Keratinocyte (primary cell): ENCODE measurements at regions not wholly inside any gene's neighbourhood (a gene's known extent, or its start where the extent isn't known, plus 50 kb on each side); places are given as distances from the start of the nearest gene placed in this dataset.

Experiments used
- DNase-seq: peaks from one replicate; pipeline ENCODE4 v3.0.0-alpha.2; 2011; ENCODE audit warnings: low read depth, missing footprints, low spot score
- FAIRE-seq: peaks from 2 replicates; lab custom pipeline; 2011; peaks lifted over from hg19 to GRCh38; lab: Jason Lieb, UNC
- H2AFZ ChIP-seq: 2 replicates; pipeline ENCODE4 v1.6.0; 2012; ENCODE audit warnings: low read length, control low read depth, inconsistent platforms; ENCODE audit not compliant: control insufficient read depth
- H3K27ac ChIP-seq: 2 replicates; pipeline ENCODE4 v1.5.1; 2011; ENCODE audit warnings: low read length; ENCODE audit not compliant: control insufficient read depth, insufficient read depth
- H3K27me3 ChIP-seq: 3 replicates; pipeline ENCODE4 v1.6.0; 2011; ENCODE audit warnings: low read length; ENCODE audit not compliant: control insufficient read depth, insufficient read depth; ENCODE audit errors: extremely low read depth
- H3K36me3 ChIP-seq, 2 experiments: 2 replicates in 1 of 2; 3 replicates in 1 of 2; pipeline ENCODE4 v1.5.1; 2011; ENCODE audit warnings: low read length in 2 of 2, mild to moderate bottlenecking in 1 of 2; ENCODE audit not compliant: control insufficient read depth in 2 of 2, insufficient read depth in 2 of 2; ENCODE audit errors: extremely low read depth in 1 of 2
- H3K4me1 ChIP-seq: 3 replicates; pipeline ENCODE4 v1.5.1; 2011; ENCODE audit warnings: low read length; ENCODE audit not compliant: control insufficient read depth, insufficient read depth; ENCODE audit errors: extremely low read depth
- H3K4me2 ChIP-seq: 3 replicates; pipeline ENCODE4 v1.6.0; 2011; ENCODE audit warnings: low read depth, low read length; ENCODE audit not compliant: control insufficient read depth, insufficient read depth; ENCODE audit errors: extremely low read depth
- H3K4me3 ChIP-seq, 3 experiments: fragments of 200-600 bp in 1 of 3; sonication (generic) in 1 of 3; 2 replicates in 2 of 3; 3 replicates in 1 of 3; pipeline ENCODE4 v1.5.1; 2011 to 2016; ENCODE audit warnings: low read length in 3 of 3, mild to moderate bottlenecking in 3 of 3, control low read depth in 2 of 3, inconsistent platforms in 1 of 3, low read depth in 1 of 3, mixed read lengths in 1 of 3, mixed run types in 1 of 3, moderate library complexity in 1 of 3; ENCODE audit not compliant: control insufficient read depth in 2 of 3, insufficient read depth in 2 of 3; ENCODE audit errors: extremely low read depth in 1 of 3
- H3K79me2 ChIP-seq: 2 replicates; pipeline ENCODE4 v1.6.0; 2012; ENCODE audit warnings: low read length; ENCODE audit not compliant: control insufficient read depth, insufficient read depth
- H3K9ac ChIP-seq: 3 replicates; pipeline ENCODE4 v1.6.0; 2011; ENCODE audit warnings: low read length; ENCODE audit not compliant: control insufficient read depth, insufficient read depth; ENCODE audit errors: extremely low read depth
- H3K9me1 ChIP-seq: 3 replicates; pipeline ENCODE4 v1.6.0; 2011; ENCODE audit warnings: low read length; ENCODE audit not compliant: control insufficient read depth, insufficient read depth; ENCODE audit errors: extremely low read depth
- H3K9me3 ChIP-seq: 2 replicates; pipeline ENCODE4 v1.5.1; 2012; ENCODE audit warnings: low read depth, low read length; ENCODE audit not compliant: control insufficient read depth
- H4K20me1 ChIP-seq: 3 replicates; pipeline ENCODE4 v1.6.0; 2011; ENCODE audit warnings: low read length; ENCODE audit not compliant: control insufficient read depth, insufficient read depth; ENCODE audit errors: extremely low read depth
- EZH2 ChIP-seq: IDR thresholded peaks from one replicate; pipeline ENCODE4 v1.6.1; 2012; ENCODE audit warnings: inconsistent platforms, mild to moderate bottlenecking, low read length, moderate library complexity
- dilution Hi-C: fragments of 300-500 bp; cut with MboI; formaldehyde crosslinking; loops from one replicate; pipeline ENCODE4 v1.7.0; 2020; ENCODE audit warnings: low sequenced_read_pairs; ENCODE audit not compliant: extremely low pct_ligation_motif_present
- TF ChIP-seq, protein P1 (sequence below), 3 experiments: IDR thresholded peaks in 1 of 3; conservative IDR thresholded peaks in 1 of 3; optimal IDR thresholded peaks in 1 of 3; 2 replicates in 2 of 3; 3 replicates in 1 of 3; pipeline versions ENCODE3 to v1.5.1; 2011; ENCODE audit warnings: low read length in 3 of 3, mild to moderate bottlenecking in 3 of 3, moderate library complexity in 2 of 3, control low read depth in 1 of 3, inconsistent platforms in 1 of 3; ENCODE audit not compliant: insufficient read depth in 2 of 3; ENCODE audit errors: extremely low read depth in 1 of 3

DNA sequence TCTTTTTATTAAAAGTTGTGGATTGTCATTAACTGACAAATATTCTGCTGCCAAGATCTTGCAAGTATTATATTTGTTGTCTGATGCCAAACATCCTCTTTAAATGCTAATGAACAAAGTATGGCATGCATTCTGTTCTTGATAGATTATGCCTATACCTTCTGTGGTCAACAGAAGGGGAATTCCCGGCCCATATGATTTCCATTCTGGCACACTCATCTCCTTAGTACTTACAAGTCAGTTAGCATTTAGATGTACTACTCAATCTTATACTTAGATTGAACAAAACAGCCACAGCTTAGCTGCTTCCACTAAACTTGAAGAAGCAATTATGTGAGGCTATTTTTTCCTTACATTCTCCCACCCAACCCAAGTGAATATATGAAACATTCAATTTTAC, 246.1 kb upstream of the DACH1 start:
- Histone ChIP-seq H3K27me3 (no peaks in the 10 kb centered on the region), H3K4me3 (no peak overlapping the region), H2AFZ (no peak overlapping the region)

GRCh38 chr13:72112216-72112615, 245.2 kb upstream of the DACH1 start:
- H3K4me3 ChIP-seq = no peak overlapping the region
- no peak overlapping the region for H3K9ac ChIP-seq
- H3K9me1 ChIP-seq = no peaks in the 10 kb centered on the region
- no peaks in the 10 kb centered on the region for H4K20me1 ChIP-seq
- H3K79me2 ChIP-seq = no peaks in the 10 kb centered on the region
- peaks cover 12% of the 10 kb centered on the region for H3K4me1 ChIP-seq
- DNase-seq = no peak
- no peaks in the 10 kb centered on the region for H3K9me3 ChIP-seq
- H3K4me2 ChIP-seq = no peak overlapping the region
- no peak overlapping the region for H2AFZ ChIP-seq
- dilution Hi-C loops = no loop called here
- no peak for FAIRE-seq
- no peaks in the 10 kb centered on the region for H3K27me3 ChIP-seq
- TF ChIP-seq EZH2 = no peak
- TF ChIP-seq, protein P1, sequence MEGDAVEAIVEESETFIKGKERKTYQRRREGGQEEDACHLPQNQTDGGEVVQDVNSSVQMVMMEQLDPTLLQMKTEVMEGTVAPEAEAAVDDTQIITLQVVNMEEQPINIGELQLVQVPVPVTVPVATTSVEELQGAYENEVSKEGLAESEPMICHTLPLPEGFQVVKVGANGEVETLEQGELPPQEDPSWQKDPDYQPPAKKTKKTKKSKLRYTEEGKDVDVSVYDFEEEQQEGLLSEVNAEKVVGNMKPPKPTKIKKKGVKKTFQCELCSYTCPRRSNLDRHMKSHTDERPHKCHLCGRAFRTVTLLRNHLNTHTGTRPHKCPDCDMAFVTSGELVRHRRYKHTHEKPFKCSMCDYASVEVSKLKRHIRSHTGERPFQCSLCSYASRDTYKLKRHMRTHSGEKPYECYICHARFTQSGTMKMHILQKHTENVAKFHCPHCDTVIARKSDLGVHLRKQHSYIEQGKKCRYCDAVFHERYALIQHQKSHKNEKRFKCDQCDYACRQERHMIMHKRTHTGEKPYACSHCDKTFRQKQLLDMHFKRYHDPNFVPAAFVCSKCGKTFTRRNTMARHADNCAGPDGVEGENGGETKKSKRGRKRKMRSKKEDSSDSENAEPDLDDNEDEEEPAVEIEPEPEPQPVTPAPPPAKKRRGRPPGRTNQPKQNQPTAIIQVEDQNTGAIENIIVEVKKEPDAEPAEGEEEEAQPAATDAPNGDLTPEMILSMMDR (optimal IDR thresholded peaks at IDR 0.05 in 1 of 3, IDR thresholded peaks at IDR 0.05 in 1 of 3, conservative IDR thresholded peaks at IDR 0.05 in 1 of 3; ENCODE audit: extremely low read depth in 1 of 3, insufficient read depth in 2 of 3, low read length in 3 of 3) = no peak
- no peak overlapping the region for H3K27ac ChIP-seq
- H3K36me3 ChIP-seq = no peaks in the 10 kb centered on the region

More for the DNA sequence above, 246.1 kb upstream of the DACH1 start:
- Histone ChIP-seq H3K9me1 (no peaks in the 10 kb centered on the region), H3K4me2 (no peak overlapping the region), H3K27ac (no peak overlapping the region), H3K4me1 (peaks cover 12% of the 10 kb centered on the region), H4K20me1 (no peaks in the 10 kb centered on the region), H3K9ac (no peak overlapping the region), H3K36me3 (no peaks in the 10 kb centered on the region), H3K79me2 (no peaks in the 10 kb centered on the region), H3K9me3 (no peaks in the 10 kb centered on the region)
- DNase-seq = no peak
- TF ChIP-seq, protein P1 (optimal IDR thresholded peaks at IDR 0.05 in 1 of 3, IDR thresholded peaks at IDR 0.05 in 1 of 3, conservative IDR thresholded peaks at IDR 0.05 in 1 of 3; ENCODE audit: extremely low read depth in 1 of 3, insufficient read depth in 2 of 3, low read length in 3 of 3) = no peak
- no peak for TF ChIP-seq EZH2
- no peak for FAIRE-seq
- dilution Hi-C loops = no loop called here
